AG09309 (cell line): ENCODE measurements at regions not wholly inside any gene's neighbourhood (a gene's known extent, or its start where the extent isn't known, plus 50 kb on each side); places are given as distances from the start of the nearest gene placed in this dataset.

Experiments
- DNase-seq: peaks from one replicate; pipeline ENCODE4 v3.0.0-alpha.2; 2010; ENCODE audit warnings: low read depth
- H3K4me3 ChIP-seq: 2 replicates; pipeline ENCODE4 v1.5.1; 2011; ENCODE audit warnings: mild to moderate bottlenecking, low read depth, low read length, moderate library complexity; ENCODE audit not compliant: control insufficient read depth
- TF ChIP-seq, protein P1 (sequence below): IDR thresholded peaks from 2 replicates; pipeline ENCODE4 v1.5.1; 2011; ENCODE audit warnings: mild to moderate bottlenecking, low read depth, low read length, inconsistent platforms; ENCODE audit not compliant: insufficient read depth, control insufficient read depth; ENCODE audit errors: missing control alignments

DNA sequence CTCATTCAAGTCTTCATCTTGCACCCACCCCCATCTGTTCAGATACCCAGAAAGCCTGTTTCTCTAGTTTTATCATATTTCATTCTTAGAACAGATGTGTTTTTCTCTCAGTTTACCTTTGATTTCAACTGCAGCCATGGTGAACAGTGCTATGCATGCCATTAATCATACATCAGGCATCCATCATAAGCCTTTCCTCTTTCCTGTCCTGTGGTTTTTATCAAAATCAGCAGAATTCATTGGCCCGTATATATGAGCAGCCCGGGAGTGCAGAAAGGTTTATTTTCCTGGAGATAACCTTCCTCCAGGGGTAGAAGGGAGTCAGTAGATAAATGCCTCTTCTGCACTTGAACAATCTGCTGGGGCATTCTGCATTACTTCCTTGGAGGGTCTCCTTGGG lies 65.7 kb downstream of the IL21 start:
- H3K4me3 ChIP-seq: no peak overlapping the region
- no peak for DNase-seq
- TF ChIP-seq, protein P1, sequence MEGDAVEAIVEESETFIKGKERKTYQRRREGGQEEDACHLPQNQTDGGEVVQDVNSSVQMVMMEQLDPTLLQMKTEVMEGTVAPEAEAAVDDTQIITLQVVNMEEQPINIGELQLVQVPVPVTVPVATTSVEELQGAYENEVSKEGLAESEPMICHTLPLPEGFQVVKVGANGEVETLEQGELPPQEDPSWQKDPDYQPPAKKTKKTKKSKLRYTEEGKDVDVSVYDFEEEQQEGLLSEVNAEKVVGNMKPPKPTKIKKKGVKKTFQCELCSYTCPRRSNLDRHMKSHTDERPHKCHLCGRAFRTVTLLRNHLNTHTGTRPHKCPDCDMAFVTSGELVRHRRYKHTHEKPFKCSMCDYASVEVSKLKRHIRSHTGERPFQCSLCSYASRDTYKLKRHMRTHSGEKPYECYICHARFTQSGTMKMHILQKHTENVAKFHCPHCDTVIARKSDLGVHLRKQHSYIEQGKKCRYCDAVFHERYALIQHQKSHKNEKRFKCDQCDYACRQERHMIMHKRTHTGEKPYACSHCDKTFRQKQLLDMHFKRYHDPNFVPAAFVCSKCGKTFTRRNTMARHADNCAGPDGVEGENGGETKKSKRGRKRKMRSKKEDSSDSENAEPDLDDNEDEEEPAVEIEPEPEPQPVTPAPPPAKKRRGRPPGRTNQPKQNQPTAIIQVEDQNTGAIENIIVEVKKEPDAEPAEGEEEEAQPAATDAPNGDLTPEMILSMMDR: no peak

DNA sequence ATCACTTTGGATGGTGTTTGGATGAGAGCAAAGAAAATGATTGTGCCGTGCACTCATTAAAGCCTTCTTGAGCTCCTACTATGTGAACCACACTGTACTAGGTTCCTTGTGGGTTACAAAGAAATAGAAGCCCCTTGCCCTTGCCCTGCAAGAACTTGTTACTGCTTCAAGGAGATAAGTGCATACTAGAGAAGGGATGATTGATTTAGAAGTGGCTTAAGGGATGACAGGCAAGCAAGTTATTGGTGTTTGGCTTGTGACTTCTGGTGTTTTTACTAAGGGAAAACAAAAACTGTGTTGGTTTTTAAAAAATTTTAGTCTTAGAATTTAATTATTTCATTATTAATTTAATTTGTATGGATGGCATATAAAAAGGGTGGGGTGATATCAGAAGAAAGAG lies 67.4 kb downstream of the IL21 start:
- TF ChIP-seq, protein P1: no peak
- no peak for DNase-seq

DNA sequence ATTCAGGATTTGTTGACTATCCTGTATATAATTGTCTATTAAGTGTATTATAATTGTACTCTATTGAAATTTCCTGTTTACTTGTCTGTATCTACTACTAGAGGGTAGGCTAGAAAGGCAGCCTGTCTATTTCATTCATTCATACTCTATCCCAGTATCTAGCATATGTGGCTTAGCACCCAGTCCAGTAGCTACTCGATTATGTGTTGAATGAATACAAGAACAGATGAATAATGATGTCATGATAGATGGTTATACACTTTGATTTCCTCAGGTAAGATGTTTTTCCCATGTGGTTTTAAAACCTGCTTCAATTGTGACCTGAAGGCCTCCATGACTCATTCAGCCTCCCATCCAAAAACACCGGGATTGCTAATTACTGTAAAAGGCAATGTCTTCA lies 68.0 kb downstream of the IL21 start:
- no peak for DNase-seq
- H3K4me3 ChIP-seq: no peak overlapping the region
- TF ChIP-seq, protein P1: no peak

More for the DNA sequence above, 67.4 kb downstream of the IL21 start:
- H3K4me3 ChIP-seq: no peak overlapping the region

DNA sequence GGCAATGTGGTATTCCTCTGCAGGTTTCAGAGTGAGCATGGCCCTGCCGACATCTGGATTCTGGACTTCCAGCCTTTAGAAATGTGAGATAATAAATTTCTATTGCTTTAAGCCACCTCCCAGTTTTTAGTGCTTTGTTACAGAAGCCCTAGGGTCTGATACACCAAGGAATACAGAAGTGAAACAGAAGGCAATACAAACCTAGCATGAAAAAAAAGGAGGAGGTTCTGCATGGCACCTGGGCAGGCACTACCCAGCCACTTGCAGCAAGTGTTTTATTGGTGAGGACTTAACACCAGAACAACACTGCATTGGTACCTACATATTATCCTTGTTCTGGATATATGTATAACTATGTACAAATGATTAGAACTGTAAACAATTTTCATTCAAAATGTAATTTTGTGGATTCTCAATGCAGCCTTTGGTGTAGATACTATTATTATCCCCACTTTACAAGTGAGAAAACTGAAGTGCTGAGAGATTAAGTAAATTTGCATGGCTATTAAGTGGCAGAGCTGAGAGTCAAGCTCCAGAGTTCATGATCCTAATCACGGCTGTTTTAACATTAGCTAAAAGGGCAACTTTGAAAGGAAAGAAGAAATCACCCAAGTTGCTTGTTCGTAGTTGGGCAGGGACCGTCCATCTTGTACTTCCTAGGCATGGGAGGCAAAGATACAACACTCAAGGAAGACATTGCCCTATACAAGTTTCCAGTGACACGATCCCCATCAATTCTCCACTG lies 71.8 kb downstream of the IL21 start:
- TF ChIP-seq, protein P1: no peak
- H3K4me3 ChIP-seq: no peak overlapping the region
- no peak for DNase-seq

DNA sequence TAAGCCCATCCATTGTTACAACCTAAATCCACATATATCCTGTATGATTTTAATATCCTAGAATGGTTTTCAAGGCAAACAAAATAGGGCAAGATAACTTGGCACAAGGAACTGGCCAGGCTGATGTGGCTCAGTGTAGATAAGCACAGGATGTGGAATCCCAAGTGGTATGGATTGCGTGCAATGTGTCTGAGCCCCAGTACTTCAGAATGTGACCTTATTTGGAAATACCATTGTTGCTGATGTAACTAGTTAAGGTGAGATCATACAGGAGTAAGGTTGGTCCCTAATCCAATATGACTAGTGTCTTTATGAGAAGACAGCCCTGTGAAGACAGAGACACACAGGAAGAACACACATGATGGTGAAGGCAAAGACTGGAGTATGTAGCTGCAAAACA lies 72.4 kb downstream of the IL21 start:
- TF ChIP-seq, protein P1: no peak
- no peak for DNase-seq
- H3K4me3 ChIP-seq: no peak overlapping the region

DNA sequence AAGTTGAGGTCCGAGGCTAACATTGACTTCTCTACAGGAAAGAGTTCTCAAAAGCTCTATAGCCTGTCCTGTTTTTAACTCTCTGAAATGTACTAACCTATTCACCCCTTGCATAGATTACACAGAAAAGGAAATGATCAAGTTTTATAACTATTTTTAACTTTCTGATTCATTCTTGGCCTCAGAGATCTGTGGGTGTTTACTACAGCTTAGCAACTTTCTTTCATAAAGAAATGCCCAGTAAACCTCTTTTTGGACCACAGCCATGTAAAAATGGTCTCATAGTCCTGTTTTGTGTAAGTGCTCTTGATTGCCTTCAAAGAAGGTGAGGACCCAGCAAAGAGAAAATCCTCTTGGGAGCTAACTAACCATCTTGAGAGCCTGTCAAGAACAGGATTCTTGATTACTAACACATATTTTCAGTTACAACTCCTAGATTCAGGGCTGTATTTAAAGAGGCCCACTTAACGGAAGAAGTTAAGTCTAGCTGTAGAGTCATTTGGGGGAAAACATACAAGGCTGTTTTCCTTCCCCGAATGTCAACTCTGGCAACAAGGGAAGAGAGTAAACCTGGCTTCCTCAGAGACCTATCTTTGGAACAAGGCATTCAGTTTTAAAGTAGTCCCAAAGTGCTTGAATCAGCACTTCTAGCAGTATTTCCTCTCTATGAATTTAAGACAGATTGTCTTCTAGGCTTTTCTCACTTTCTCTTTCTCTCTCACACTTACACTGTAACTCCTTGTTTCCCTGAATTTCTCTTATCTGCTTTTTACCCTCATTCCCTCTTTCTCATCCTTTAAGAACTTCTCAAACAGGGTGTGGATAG lies 78.2 kb downstream of the IL21 start:
- DNase-seq: peak; percentile 29
- no peak overlapping the region for H3K4me3 ChIP-seq
- TF ChIP-seq, protein P1: no peak
